Inferior parietal cortex (tissue), 1 donor: ENCODE measurements at regions not wholly inside any gene's neighbourhood (a gene's known extent, or its start where the extent isn't known, plus 50 kb on each side); places are given as distances from the start of the nearest gene placed in this dataset.

Source experiments
- DNase-seq: peaks from one replicate; pipeline ENCODE4 v3.0.0-alpha.2; 2016; ENCODE audit errors: extremely low spot score

GRCh38 chr2:156845806-156846558 lies 409.8 kb downstream of the GPD2 start:
- no peak for DNase-seq

GRCh38 chr2:156852210-156852609 lies 405.3 kb upstream of the GALNT5 start:
- DNase-seq, result no peak

- no peak for DNase-seq
Observed at GRCh38 chr2:156852681-156853080, 404.8 kb upstream of the GALNT5 start.

DNA sequence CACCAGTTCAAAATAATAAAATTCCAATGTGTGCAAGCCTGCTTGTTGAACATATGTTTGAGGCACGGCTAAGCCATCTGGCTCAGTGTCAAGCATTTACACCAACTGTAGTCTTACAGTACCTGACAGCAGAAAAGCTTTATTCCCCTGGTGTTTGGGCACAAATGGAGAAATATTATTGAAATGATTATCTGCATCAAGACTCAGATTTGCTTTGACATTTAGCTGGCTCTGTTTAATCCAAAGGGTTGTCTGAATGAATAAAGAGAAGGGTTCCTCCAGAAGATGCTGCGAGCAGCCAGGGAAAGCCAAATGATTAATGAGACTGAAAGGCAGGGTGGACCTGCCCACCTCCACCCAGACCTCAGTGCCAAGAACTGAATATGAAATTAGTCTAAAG lies 393.2 kb upstream of the GALNT5 start:
- no peak for DNase-seq

- DNase-seq, result no peak
Observed at GRCh38 chr2:156864753-156865152, 392.8 kb upstream of the GALNT5 start.

GRCh38 chr2:156867201-156867600 lies 390.3 kb upstream of the GALNT5 start:
- DNase-seq, result no peak

GRCh38 chr2:156874707-156875106 lies 382.8 kb upstream of the GALNT5 start:
- no peak for DNase-seq

- DNase-seq, result no peak
Observed at GRCh38 chr2:156883804-156884203, 373.7 kb upstream of the GALNT5 start.

- DNase-seq, result no peak
Observed at GRCh38 chr2:156884216-156884615, 373.3 kb upstream of the GALNT5 start.

- DNase-seq, result no peak
Observed at GRCh38 chr2:156890529-156891148, 366.9 kb upstream of the GALNT5 start.

DNA sequence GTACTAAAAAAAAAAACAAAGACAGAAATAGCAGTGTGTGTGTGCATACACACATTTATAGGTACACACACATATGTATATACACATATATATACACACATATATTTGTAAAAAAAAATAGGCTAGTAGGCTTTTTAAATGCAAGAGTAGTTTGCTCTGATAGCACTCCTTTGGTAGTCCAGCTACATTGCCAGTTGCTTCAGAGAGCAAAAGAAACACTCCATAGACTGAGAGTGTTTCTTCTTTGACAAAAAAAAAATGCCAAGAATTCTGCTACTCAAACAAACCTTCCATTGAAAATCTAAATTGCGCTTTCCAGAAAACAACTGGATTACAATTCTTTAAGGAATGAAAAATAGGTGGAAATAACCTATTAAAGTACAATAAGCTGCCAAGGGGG lies 365.9 kb upstream of the GALNT5 start:
- no peak for DNase-seq

DNA sequence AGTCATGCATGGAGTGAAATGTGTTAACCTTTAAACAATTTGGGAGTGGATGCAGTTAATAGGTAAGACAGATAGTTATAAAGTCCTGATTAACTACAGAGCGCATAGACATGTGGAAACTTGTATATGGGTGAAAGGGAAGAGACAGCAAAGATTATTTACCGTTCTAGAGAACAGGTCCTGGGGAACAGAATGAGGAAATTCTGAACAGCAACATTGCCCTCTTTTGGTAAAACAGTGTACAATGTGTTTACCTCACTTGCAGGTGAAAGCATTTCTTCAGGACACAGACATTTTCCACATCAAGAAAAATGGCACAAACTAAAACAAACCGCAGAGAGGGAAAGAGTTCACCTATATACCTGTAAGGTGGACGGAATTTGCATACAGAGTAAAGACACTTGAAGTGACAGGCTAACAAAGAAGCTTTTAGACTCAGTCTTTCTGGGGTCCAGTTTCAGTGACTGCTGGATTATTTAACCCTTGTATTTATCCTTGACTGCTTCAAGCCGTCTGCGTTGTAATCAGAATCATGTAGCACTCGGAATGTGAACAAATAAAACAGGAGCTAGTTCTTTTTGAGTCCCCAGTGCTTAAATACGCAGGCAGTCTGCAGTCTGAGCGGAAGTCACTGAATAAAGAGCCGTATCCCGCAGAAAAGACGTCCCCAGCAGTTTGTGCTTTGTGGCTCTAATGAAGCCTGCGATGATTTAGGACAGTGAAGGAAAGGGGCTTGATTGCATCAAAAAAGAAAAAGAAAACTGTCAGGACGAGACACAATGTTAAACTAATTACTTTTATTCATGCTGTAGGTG lies 364.8 kb upstream of the GALNT5 start:
- peak; percentile 63 for DNase-seq

DNA sequence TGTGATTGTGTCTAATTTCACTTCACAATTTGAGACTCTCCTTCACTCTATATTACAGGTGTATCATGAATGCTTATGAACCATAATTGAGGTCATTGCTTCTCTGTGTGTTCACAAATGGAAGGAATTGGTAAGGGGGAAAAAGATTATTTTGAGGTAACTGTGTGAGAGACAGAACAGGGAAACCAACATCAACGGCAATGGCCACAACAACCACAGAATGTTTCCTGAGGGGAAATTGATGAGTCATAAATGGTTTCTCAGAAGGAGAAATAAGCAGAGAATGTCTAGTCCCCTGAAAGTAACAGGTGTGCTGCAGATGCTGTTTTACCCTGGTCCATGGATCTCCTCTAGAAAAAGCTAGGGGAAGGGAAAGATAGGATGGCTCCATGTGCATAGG lies 361.2 kb upstream of the GALNT5 start:
- no peak for DNase-seq

DNA sequence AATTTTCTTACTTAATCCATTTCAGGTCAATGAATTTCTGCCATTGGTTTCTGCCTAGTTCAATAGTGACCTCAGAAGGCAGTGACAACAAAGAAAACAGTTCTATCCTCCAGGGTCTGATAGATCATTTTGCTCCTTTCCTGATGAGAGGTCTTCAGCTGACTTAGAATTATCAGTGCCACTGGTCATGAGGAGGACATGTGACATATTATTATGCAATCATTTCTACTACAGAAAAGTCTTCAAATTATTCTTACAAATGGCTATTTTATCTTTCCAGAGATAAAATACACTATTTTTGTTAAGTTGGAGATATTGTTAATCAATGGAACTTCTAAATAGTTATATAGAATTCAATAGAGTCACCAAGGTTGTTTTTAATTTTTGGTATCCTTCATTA lies 360.0 kb upstream of the GALNT5 start:
- no peak for DNase-seq

DNA sequence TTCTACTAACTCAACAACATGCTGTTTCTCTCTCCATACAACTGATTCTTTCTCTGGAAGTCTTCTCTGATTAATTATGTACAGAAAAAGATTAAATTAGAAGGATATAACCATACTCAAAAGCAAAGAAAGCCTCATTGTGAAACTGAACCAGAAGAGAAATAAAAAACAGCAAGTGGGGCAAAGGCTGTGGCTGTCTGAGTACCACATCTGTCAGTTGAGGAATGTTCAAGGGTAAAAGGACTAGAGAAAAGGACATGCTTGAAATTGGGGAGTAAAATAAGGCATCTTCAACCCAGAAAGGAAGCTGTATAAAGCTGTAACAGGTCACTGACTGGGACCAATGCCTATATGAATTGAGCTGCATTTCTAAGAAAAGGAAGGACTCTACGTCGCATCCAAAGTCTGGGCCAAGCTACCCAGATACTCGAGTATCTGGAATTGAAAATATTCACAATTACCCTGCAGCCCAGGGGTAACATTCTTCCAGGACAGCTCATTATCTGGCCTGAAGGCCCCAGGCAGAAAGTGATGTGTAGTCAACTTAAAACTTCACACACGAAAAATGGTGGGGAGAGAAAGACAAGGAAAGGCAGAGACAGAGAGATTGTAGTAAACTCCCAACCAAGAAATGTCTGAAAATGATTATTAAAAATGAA lies 356.0 kb upstream of the GALNT5 start:
- no peak for DNase-seq

DNA sequence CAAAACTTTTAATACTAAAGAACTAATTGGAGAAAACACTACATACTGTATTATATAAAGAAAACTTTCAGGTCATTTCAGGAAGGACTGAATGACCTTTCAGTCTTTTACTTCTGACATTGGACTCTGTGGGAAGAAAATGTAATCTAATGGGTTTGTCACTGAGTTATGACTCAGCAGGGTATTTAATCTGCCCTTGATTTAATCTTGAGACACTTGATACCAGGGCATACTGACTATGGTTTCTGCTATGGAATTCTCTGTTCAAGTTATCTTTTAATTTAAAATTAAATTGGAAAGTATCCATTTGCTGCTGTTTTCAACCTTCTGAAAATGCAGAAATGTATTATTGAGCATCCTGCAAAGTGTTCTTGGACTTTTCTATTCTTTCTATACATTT lies 354.2 kb upstream of the GALNT5 start:
- DNase-seq, result no peak

GRCh38 chr2:156907806-156908205 lies 349.7 kb upstream of the GALNT5 start:
- no peak for DNase-seq

DNA sequence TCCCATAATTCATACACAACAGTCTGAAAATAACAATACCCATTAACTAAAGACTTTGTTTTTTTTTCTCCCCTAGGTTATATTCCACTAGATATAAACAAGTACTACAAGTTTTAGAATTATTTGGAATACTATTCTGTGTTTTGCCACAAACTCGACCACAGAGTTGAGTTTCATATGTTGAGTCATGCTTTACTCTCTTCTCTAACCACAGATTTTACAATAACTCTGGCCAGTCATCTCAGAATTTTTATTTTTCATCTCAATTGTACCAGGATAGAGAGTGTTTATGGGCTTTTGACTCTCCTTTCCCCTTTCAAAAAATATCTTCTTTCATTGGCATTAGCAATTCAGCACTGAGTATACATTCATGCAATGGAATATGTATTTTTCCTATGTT lies 348.7 kb upstream of the GALNT5 start:
- DNase-seq, result no peak

- DNase-seq, result no peak
Observed at GRCh38 chr2:156909983-156910382, 347.5 kb upstream of the GALNT5 start.

DNA sequence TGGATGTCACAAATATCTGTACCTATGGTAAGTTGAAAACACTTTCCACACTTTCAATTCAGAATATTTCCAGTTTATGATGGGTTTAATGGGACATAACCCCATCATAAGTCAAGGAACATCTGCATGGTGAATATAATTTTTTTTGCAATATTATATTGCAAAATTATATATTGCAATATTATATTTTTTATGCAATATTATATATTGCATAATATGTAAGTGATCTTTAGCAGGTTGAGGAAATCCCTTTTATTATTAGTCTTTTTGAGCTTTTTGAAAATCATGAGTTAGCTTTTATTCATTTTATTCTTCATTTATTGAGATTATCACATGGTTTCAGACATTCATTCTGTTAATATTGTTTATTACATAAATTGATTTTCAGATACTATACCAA lies 342.2 kb upstream of the GALNT5 start:
- no peak for DNase-seq

DNA sequence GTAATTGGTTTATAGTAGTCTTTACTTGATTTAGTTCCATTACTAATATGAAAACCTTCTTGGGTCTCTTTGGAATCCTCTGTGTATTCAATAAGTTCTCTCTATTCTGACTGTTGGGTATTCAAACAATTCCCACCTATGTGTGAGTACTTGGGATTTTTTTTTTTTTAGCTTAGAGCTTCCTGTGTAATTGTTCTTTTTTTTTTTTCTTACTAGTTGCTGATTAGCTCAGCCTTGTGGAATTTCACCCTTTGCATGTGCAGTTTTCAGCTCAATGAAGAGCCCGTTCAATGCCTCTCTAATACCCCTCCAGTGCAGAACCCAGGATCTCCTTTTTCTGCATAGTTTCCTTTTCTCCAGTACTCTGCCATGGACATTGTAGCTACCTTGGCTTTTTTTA lies 339.1 kb upstream of the GALNT5 start:
- no peak for DNase-seq

GRCh38 chr2:156930423-156930822 lies 327.1 kb upstream of the GALNT5 start:
- DNase-seq, result no peak
